H1 (cell line): ENCODE measurements at regions not wholly inside any gene's neighbourhood (a gene's known extent, or its start where the extent isn't known, plus 50 kb on each side); places are given as distances from the start of the nearest gene placed in this dataset.

Experiments
- ASH2L ChIP-seq: fragments of 200-600, 300-600 bp; sonication (generic); IDR thresholded peaks from one replicate; pipeline ENCODE4 v1.7.1; 2017; ENCODE audit warnings: low read length
- CBX5 ChIP-seq: fragments of 300-800, 300-1000 bp; sonication (generic); IDR thresholded peaks from 2 replicates; pipeline ENCODE4 v1.7.1; 2016; ENCODE audit warnings: antibody characterized with exemption, low read length, low read depth
- EGR1 ChIP-seq: IDR thresholded peaks from 2 replicates; pipeline ENCODE4 v1.6.1; 2011; ENCODE audit warnings: low read depth, low read length, borderline replicate concordance
- EZH2 ChIP-seq: fragments of 200-600 bp; sonication (generic); IDR thresholded peaks from 2 replicates; pipeline ENCODE4 v1.7.1; 2012; ENCODE audit warnings: low read depth, mild to moderate bottlenecking, moderate library complexity, low read length, inconsistent platforms; ENCODE audit not compliant: severe bottlenecking
- GTF2F1 ChIP-seq: IDR thresholded peaks from 2 replicates; pipeline ENCODE4 v1.6.1; 2012; ENCODE audit warnings: low read depth, low read length, improper control_type of control experiment, borderline replicate concordance
- JUN ChIP-seq: IDR thresholded peaks from 2 replicates; pipeline ENCODE4 v1.6.1; 2011; ENCODE audit warnings: low read depth, mild to moderate bottlenecking, improper control_type of control experiment, low read length
- JUND ChIP-seq: IDR thresholded peaks from 2 replicates; pipeline ENCODE4 v1.6.1; 2011; ENCODE audit warnings: mild to moderate bottlenecking, improper control_type of control experiment, low read length
- MAX ChIP-seq: IDR thresholded peaks from 2 replicates; pipeline ENCODE4 v1.6.1; 2012; ENCODE audit warnings: inconsistent platforms
- NRF1 ChIP-seq: IDR thresholded peaks from 2 replicates; pipeline ENCODE4 v1.6.1; 2011; ENCODE audit warnings: mild to moderate bottlenecking, low read depth, low read length, improper control_type of control experiment
- POLR2A ChIP-seq, 2 experiments: IDR thresholded peaks; 1 replicate in 1 of 2; 2 replicates in 1 of 2; pipeline ENCODE4 v1.6.1; 2011; ENCODE audit warnings: low read depth in 2 of 2, low read length in 2 of 2, mild to moderate bottlenecking in 2 of 2; ENCODE audit errors: control extremely low read depth in 1 of 2
- RAD21 ChIP-seq, 2 experiments: IDR thresholded peaks in 1 of 2; conservative IDR thresholded peaks in 1 of 2; 2 replicates each; pipeline ENCODE4 v1.6.1; 2011; ENCODE audit warnings: low read depth in 2 of 2, low read length in 2 of 2, improper control_type of control experiment in 1 of 2, inconsistent platforms in 1 of 2, mild to moderate bottlenecking in 1 of 2, moderate library complexity in 1 of 2
- RFX5 ChIP-seq: IDR thresholded peaks from 2 replicates; pipeline ENCODE4 v1.6.1; 2011; ENCODE audit warnings: low read depth, low read length, improper control_type of control experiment, borderline replicate concordance
- SIN3A ChIP-seq, 2 experiments: IDR thresholded peaks in 1 of 2; conservative IDR thresholded peaks in 1 of 2; 2 replicates each; pipeline ENCODE4 v1.6.1; 2011 to 2012; ENCODE audit warnings: low read length in 2 of 2, improper control_type of control experiment in 1 of 2, low read depth in 1 of 2, mild to moderate bottlenecking in 1 of 2
- TF ChIP-seq, protein P1 (sequence below), 3 experiments: IDR thresholded peaks; 1 replicate in 2 of 3; 2 replicates in 1 of 3; pipeline versions ENCODE4 v1.5.1 to v1.6.1; 2011; ENCODE audit warnings: low read length in 3 of 3, mild to moderate bottlenecking in 3 of 3, inconsistent platforms in 2 of 3, low read depth in 1 of 3, moderate library complexity in 1 of 3; ENCODE audit not compliant: insufficient read depth in 1 of 3; ENCODE audit errors: control extremely low read depth in 1 of 3

GRCh38 chr11:96961931-96962330 is 572.1 kb downstream of the JRKL start:
- TF ChIP-seq MAX (no peak), EZH2 (no peak), RAD21 (IDR thresholded peaks at IDR 0.05 in 1 of 2, conservative IDR thresholded peaks at IDR 0.05 in 1 of 2; ENCODE audit: low read depth in 2 of 2, low read length in 2 of 2) (no peak), EGR1 (no peak), NRF1 (no peak), JUN (no peak), SIN3A (conservative IDR thresholded peaks at IDR 0.05 in 1 of 2, IDR thresholded peaks at IDR 0.05 in 1 of 2; ENCODE audit: low read depth in 1 of 2, low read length in 2 of 2) (no peak), ASH2L (no peak), JUND (no peak), CBX5 (no peak), GTF2F1 (no peak), RFX5 (no peak), POLR2A (IDR thresholded peaks at IDR 0.05; ENCODE audit: control extremely low read depth in 1 of 2, low read depth in 2 of 2, low read length in 2 of 2) (no peak)
- TF ChIP-seq, protein P1, sequence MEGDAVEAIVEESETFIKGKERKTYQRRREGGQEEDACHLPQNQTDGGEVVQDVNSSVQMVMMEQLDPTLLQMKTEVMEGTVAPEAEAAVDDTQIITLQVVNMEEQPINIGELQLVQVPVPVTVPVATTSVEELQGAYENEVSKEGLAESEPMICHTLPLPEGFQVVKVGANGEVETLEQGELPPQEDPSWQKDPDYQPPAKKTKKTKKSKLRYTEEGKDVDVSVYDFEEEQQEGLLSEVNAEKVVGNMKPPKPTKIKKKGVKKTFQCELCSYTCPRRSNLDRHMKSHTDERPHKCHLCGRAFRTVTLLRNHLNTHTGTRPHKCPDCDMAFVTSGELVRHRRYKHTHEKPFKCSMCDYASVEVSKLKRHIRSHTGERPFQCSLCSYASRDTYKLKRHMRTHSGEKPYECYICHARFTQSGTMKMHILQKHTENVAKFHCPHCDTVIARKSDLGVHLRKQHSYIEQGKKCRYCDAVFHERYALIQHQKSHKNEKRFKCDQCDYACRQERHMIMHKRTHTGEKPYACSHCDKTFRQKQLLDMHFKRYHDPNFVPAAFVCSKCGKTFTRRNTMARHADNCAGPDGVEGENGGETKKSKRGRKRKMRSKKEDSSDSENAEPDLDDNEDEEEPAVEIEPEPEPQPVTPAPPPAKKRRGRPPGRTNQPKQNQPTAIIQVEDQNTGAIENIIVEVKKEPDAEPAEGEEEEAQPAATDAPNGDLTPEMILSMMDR (IDR thresholded peaks at IDR 0.05; ENCODE audit: control extremely low read depth in 1 of 3, insufficient read depth in 1 of 3, low read depth in 1 of 3, low read length in 3 of 3), result no peak
